HG03469 (cell line): ENCODE measurements at regions not wholly inside any gene's neighbourhood (a gene's known extent, or its start where the extent isn't known, plus 50 kb on each side); places are given as distances from the start of the nearest gene placed in this dataset.
"Not testable (repeated sequence)": the region's sequence is repeated elsewhere in the genome, so short reads cannot be mapped to it uniquely, and the experiment has no call there.

Experiments used
- ATAC-seq: cut with Tn5 transposase; IDR thresholded peaks from one replicate; pipeline ENCODE4 v1.9.1; 2021; ENCODE audit warnings: mild to moderate bottlenecking, moderate library complexity, moderate number of reproducible peaks; ENCODE audit not compliant: unreplicated experiment

- ATAC-seq, result no peak
Measured at GRCh38 chr4:189832528-189832927, 108.1 kb upstream of the FRG1 start.

GRCh38 chr4:189834616-189835015 lies 106.1 kb upstream of the FRG1 start:
- ATAC-seq, result no peak

- ATAC-seq, result no peak
Measured at GRCh38 chr4:189835505-189835904, 105.2 kb upstream of the FRG1 start.

DNA sequence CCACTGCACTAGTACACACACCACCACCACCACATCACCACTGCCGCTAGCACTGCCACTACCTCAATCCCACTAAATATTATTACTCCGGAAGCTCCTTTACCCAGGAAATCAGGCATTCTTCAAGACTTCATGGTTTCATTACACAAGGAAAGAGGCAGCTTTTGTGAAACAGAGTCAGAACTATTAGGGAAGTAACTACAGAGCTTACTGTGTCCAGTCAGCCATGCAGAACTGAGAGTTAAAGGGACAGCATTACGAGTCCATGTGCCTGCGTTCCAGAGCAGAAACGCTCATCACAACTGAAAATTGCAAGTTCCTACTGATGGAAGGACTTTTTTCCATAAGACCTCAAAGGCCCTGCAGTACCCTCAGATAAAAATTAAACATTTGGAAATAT lies 103.2 kb upstream of the FRG1 start:
- ATAC-seq, result no peak

- no peak for ATAC-seq
Measured at GRCh38 chr4:189838821-189839497, 101.7 kb upstream of the FRG1 start.

GRCh38 chr4:189840356-189840755 lies 100.3 kb upstream of the FRG1 start:
- ATAC-seq, result no peak

DNA sequence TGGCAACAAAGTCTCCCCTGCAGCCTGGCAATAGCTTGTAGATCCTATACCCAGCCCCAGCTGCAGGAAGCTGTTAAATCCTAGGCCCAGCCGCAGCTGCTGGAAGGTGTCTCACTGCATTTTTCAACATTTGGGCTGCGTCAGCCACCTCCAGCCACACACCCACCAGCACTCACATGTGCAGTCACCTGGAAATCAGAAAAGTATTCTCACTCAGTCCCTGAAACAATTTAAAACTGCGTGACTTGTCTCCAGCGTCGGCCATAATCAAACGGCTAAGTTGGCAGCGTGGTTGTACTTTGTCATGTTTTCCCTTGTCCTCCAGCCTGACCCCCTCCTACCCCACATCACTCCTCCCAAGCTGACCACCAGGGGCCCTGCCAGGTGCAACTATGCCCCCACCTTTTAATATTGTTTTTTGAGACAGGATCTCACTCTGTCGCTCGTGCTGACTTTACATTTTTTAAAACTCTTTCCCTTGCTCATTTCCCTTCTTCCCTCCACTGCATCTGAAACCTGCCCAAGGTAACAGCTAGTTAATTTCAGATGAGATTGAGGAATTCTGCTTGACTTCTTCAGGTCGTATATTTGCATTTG lies 97.2 kb upstream of the FRG1 start:
- ATAC-seq, result no peak

- no peak for ATAC-seq
Measured at GRCh38 chr4:189845145-189845846, 95.4 kb upstream of the FRG1 start.

GRCh38 chr4:189846094-189846493 lies 94.6 kb upstream of the FRG1 start:
- not testable (repeated sequence) for ATAC-seq

GRCh38 chr4:189846608-189847007 lies 94.1 kb upstream of the FRG1 start:
- ATAC-seq, result not testable (repeated sequence)

DNA sequence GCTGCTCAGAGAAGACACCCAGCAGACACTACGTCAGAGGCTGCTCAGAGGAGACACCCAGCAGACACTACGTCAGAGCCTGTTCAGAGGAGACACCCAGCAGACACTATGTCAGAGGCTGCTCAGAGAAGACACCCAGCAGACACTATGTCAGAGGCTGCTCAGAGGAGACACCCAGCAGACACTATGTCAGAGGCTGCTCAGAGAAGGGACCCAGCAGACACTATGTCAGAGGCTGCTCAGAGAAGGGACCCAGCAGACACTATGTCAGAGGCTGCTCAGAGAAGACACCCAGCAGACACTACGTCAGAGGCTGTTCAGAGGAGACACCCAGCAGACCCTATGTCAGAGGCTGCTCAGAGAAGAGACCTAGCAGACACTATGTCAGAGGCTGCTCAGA lies 92.0 kb upstream of the FRG1 start:
- ATAC-seq, result not testable (repeated sequence)

- no peak for ATAC-seq
Measured at GRCh38 chr4:189850239-189850856, 90.3 kb upstream of the FRG1 start.

DNA sequence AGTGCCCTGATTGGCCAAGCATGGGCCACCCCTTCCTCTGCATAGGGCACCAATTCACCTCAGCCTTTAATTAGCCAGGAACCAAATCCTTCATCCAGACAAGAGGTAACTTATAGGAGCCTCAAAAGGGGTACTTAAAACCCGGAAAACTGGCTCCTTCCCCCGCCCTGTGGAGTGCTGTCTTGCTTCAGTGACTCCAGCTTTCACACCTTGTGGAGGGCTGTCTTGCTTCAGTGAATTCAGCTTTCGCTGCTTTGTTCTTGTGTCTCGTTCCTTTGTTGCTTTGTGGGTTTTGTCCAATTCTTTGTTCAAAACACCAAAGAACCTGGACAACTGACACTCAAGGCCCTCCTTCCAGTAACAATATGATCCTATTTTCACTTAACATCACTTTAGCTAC lies 82.2 kb upstream of the FRG1 start:
- no peak for ATAC-seq

GRCh38 chr4:189861101-189861500 lies 79.6 kb upstream of the FRG1 start:
- no peak for ATAC-seq

- ATAC-seq, result no peak
Measured at GRCh38 chr4:189869236-189869635, 71.4 kb upstream of the FRG1 start.

- no peak for ATAC-seq
Measured at GRCh38 chr4:189870511-189871234, 70.0 kb upstream of the FRG1 start.

- no peak for ATAC-seq
Measured at GRCh38 chr4:189874591-189874990, 66.1 kb upstream of the FRG1 start.

DNA sequence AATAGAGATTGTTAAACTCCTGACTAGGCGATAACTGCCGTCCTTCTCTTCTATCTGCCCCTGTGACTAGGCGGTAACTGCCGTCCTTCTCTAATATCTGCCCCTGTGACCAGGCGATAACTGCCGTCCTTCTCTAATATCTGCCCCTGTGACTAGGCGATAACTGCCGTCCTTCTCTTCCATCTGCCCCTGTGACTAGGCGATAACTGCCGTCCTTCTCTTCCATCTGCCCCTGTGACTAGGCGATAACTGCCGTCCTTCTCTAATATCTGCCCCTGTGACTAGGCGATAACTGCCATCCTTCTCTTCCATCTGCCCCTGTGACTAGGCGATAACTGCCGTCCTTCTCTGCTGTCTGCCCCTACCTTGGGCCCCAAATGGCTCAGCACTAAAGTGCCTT lies 59.5 kb upstream of the FRG1 start:
- not testable (repeated sequence) for ATAC-seq

GRCh38 chr4:189888407-189888806 lies 52.3 kb upstream of the FRG1 start:
- not testable (repeated sequence) for ATAC-seq
